GM18868 (cell line): ENCODE measurements at regions not wholly inside any gene's neighbourhood (a gene's known extent, or its start where the extent isn't known, plus 50 kb on each side); places are given as distances from the start of the nearest gene placed in this dataset.
A peak's percentile ranks its signal among the peaks of the same experiment; 100 is the strongest.

Source experiments
- ATAC-seq: cut with Tn5 transposase; IDR thresholded peaks from one replicate; pipeline ENCODE4 v1.9.1; 2021; ENCODE audit warnings: mild to moderate bottlenecking, moderate library complexity; ENCODE audit not compliant: unreplicated experiment

DNA sequence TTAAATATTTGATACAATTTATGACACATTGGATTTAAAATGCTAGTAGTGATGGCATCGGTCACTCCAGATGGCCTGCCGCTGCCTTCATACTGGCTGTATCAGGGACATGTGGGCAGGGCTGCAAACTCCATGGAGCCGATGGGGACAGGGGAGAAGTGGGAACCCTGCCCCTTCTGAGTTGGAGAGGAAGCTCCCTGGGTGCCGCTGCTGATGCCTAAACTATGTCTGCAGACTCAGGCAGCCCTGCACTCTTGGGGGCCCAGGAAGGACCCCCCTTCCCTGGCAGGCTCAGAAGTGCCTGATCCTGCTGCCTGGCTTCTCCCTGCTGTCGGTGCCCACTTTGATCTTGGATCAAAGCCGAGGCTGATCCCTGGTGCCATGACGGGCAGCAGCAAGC lies 1522.1 kb downstream of the OTOL1 start:
- no peak for ATAC-seq

DNA sequence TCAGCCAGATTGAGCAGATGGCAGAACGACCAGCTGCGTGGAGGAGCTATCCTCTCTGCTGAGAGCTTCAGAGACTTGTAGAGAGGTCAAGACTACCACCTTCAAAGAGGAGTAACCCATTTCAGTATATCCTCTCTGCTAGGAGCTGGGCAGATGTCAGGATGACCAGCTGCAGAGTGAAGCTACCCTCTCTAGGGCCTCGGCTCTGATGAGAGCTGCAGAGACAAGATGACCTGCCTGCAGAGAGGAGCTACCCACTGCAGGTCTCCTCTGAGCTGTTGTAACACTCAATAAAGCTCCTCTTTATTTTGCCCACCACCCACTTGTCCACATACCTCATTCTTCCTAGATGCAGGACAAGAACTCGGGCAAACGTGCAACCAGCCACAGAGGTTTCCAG lies 1522.7 kb downstream of the OTOL1 start:
- no peak for ATAC-seq

DNA sequence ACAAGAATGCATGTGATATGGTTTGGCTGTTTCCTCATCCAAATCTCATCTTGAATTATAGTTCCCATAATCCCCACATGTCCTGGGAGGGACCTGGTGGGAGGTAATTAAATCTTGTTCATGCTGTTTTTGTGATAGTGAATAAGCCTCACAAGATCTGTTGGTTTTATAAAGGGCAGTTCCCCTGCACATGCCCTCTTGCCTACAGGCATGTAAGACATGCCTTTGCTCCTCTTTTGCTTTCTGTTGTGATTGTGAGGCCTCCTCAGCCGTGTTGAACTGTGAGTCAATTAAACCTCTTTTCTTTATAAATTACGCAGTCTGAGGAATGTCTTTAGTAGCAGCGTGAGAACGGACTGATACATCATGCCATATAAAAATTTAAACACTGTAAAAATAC lies 1537.0 kb downstream of the OTOL1 start:
- ATAC-seq, result no peak

DNA sequence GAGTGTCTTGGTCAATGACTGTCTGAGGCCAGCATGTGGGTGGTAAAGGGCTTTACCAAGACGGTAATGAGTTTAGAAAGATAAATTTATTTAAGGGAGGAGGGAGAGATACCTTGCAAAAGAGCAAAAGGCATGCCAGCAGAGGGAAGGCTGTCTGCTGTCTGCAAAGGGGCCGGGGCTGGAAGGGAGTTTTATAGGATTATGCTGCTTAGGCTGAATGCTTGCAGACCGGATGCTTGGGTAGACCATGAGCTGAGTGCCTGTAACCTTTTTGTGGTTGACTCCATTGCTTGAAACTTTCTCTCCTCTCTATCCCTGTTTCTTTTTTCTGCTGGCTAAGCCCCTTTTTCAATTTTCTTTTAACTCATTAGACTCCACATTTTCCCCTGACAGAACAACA lies 1543.0 kb downstream of the OTOL1 start:
- ATAC-seq, result no peak

DNA sequence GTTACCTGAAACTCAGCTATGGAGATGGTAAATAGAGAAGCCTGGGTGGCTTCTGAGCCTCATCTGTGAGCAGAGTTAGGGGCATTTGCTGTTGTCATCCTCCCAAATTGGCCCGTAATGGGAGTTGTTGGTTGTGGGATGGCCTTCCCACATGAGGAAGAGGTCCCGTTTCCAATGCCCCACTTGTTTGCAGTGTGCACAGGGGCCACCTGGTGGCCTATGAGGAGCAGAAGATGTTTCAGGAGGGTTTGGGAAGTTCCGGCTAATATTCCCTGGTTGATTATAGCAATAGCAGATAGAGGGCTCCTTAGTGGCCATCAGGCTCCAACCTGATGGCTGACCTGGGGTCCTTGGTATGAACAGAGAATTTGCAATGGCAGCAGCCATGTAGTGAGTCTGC lies 1546.5 kb downstream of the OTOL1 start:
- no peak for ATAC-seq

DNA sequence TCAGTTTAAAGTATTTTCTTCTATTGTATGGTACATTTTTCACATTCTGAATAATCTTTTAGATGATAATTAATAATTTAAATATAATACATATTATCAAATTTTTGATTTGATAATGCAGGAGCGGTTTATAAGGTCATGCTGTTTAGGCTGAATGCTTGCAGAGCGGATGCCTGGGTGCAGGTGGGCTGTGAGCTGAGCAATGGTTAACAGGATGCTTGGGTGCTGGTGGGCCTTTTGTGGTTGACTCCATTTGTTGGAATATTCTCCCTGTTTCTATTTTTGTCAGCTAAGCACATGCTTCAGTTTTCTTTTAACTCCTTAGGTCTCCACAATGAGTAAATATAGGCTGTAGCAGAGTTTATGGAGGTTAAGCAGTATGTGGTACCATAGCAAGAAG lies 1549.3 kb downstream of the OTOL1 start:
- no peak for ATAC-seq

DNA sequence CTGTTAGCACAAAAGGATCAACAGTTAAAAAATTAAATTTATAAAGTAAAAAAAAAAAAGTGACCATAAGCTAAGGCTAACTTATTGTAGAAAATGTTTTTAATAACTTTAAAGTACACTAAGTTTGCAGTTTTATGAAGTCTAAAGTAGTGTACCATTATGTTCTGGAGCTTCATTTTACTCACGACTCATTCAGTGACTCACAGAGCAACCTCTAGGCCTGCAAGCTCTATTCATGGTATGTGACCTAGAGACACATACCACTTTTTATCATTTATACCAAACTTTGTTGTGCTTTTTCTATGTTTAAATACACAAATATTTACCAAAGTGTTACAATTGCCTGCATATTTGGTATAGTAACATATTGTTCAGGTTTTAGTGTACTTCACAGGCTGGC lies 1552.3 kb downstream of the OTOL1 start:
- no peak for ATAC-seq

DNA sequence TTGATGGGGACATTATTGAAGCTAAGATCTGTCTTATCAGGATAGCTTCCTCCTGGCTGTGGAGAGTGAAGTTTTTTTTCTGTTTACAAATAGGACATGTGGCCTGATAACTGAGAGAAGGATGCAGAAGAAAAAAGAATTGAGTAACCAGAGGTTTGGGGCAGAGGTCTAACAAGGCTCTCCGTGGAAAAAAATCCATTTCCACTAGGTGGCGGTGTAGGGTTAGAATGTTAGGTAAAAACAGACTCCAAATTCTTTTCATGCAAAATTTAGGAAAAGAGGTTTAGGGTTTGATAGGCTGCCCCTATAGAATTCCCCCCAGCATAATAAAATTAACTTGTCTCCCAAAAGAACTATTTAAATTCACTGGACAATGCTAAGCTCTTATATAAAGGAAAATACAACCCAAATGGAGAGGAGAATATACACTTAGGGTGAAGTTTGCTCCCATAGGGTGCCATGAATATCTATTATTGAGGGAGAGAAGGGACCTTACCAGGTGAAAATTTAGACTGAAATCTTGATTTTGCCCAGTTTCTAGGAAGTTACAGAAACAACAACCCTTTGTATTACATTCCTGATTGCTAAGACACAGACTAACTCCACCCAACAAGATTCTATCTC lies 1560.4 kb downstream of the OTOL1 start:
- peak; percentile 72 for ATAC-seq

DNA sequence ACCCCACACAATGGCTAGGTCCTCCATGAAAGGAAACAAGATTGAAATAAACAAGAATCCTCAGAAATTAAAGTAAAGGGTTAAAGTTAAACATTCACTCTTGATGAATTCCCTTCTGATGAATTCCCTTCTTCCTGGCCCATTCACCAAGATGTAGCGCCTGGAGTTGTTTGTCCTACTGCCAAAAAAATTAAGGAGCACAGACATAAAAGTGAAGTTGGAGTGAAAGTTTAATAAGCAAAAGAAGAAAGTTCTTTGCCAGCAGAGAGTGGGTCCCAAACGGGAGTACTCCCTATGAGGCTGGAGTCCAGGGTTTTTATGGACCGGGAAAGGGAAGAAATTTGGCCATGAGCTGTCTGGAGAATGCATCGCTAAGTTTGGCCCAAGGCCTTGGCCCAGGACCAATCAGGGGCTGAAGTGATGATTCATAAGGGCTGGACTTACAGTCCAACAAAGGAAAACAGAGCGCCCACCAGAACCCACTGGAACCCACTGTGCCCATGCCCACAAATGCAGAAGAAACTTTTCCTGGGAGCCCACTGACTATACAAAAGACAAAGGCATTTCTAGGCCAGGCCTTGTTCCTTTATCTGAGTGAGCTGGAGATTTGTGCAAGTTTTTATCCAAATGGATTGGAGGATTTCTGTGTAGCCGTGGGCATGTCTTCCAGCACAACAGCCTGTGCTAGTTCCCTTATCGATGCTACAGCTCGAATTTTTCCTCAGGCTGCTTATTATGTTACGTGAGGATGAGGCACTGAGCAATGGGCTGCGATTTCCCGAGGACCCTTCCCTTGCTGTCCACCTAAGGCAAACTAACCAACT lies 1561.6 kb downstream of the OTOL1 start:
- ATAC-seq, result no peak

DNA sequence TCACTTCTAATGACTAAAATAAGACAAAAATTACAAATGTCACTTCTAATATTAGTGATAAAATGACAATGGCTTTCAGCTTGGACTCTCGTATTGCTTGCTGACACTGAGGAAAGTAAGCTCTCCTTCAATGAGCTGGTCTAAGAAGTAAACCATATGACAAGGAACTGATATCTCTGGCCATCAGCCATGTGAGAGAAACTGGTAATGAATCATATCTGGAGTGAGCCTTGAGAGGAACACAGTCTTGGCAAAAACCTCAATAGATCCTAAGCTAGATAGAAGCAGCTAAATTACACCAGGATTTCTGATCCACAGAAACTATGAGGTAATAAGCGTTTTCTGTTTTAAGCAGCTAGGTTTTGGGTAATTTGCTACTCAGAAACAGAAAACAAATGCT lies 1575.1 kb downstream of the OTOL1 start:
- peak; percentile 63 for ATAC-seq
